ENCODE measurements at regions not wholly inside any gene's neighbourhood (a gene's known extent, or its start where the extent isn't known, plus 50 kb on each side); places are given as distances from the start of the nearest gene placed in this dataset.

DNA sequence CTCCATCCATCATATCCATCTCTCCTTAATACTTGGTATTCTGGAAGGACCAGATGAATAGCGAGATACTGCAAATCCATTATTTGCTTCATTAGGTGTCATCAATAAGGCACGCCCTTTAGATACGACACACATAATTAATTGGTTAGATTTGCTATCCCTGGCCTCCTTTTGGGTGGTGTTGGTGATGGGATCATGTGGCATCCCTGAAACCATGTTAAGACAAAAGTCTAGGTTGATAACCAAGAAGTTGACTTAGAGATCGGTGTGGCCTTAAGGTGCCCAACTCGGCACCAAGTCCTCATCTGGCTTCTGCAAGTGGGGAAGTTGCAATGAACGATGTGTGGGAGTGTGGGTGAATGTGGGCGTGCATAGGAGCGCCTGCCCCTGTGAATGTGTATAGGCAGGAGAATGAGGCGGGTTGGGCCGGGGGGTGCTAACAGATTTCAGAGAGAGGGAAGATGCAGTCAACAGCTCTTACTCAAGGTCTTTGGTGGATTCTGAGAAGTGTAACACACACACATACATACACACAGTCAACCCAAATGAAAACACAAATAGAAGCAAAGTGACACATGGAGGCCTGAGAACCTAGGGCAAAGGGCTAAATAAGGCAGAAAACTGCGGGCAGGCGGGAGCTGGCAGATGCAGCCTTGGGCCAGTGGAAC is 415.7 kb upstream of the ESRRG start:
- Histone ChIP-seq H3K4ac (ENCODE audit: low read depth, low read length) (no peak overlapping the region), H2BK120ac (ENCODE audit: low read depth, low read length) (no peak overlapping the region), H2AK5ac (ENCODE audit: low read length) (peak overlapping the region; percentile 16), H3K79me2 (ENCODE audit: control insufficient read depth, insufficient read depth, low read length) (no peaks in the 10 kb centered on the region), H3K4me1 (ENCODE audit: control insufficient read depth, low read depth, low read length) (peaks cover 14% of the 10 kb centered on the region), H3K56ac (ENCODE audit: low read length) (peak overlapping the region; percentile 11), H2BK15ac (replicated peaks; ENCODE audit: low read depth) (no peak overlapping the region), H3K79me1 (ENCODE audit: low read length) (no peaks in the 10 kb centered on the region), H2BK5ac (ENCODE audit: low read length) (no peak overlapping the region), H3K9ac (ENCODE audit: low read length) (no peak overlapping the region), H4K5ac (ENCODE audit: low read length) (no peak overlapping the region), H3K23ac (ENCODE audit: low read length) (no peak overlapping the region), H3K27ac (ENCODE audit: low read depth, low read length) (no peak overlapping the region), H3K36me3 (ENCODE audit: control insufficient read depth, insufficient read depth, low read length) (no peaks in the 10 kb centered on the region), H3K27me3 (ENCODE audit: insufficient read depth, low read length, poor library complexity) (peaks cover 34% of the 10 kb centered on the region), H3K4me3 (ENCODE audit: low read length) (no peak overlapping the region), H4K8ac (ENCODE audit: low read depth, low read length) (no peak overlapping the region), H3K4me2 (ENCODE audit: low read length) (no peak overlapping the region), H3K18ac (ENCODE audit: low read length) (no peak overlapping the region)
- WGBS (ENCODE audit: extremely low coverage, insufficient coverage, low lambda C conversion rate) = no CpG with 5 or more reads among the region's 12 CpGs
- peak; percentile 13 for DNase-seq

DNA sequence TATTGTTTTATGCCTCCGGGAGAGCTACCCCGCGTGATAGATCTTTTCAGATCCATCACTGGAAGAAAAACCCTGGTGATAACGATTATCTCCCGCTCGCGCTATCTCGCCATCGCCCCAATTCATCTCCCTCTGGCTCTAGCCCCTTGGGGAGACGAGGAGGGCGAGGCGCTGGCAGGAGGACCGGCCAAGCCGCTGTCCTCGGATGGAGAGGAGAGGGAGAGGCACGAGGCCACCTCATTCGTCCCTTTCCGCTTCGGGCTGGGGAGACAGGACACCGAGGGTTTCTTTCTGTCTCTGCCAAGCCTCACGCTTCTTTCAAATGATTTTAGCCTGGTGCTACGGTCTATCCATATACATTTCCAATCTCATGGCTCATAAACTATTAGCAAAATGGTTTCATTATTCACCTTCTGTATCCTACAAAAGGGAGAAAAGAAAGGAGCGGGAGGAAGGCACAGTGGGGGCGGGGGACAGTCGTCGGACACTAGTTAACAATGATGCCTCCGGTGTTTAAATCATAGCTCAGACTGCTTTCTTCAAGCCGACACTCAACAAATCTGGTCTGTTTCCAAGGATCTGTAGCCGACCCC is 415.0 kb upstream of the ESRRG start:
- Histone ChIP-seq H3K56ac (ENCODE audit: low read length) (peak overlapping the region; percentile 50), H4K5ac (ENCODE audit: low read length) (no peak overlapping the region), H3K79me1 (ENCODE audit: low read length) (no peaks in the 10 kb centered on the region), H3K9ac (ENCODE audit: low read length) (no peak overlapping the region), H3K36me3 (ENCODE audit: control insufficient read depth, insufficient read depth, low read length) (no peaks in the 10 kb centered on the region), H2BK5ac (ENCODE audit: low read length) (no peak overlapping the region), H3K4me2 (ENCODE audit: low read length) (peak overlapping the region; percentile 20), H2BK120ac (ENCODE audit: low read depth, low read length) (no peak overlapping the region), H4K8ac (ENCODE audit: low read depth, low read length) (no peak overlapping the region), H3K27me3 (ENCODE audit: insufficient read depth, low read length, poor library complexity) (peaks cover 39% of the 10 kb centered on the region), H3K4ac (ENCODE audit: low read depth, low read length) (no peak overlapping the region), H3K4me3 (ENCODE audit: low read length) (no peak overlapping the region), H3K4me1 (ENCODE audit: control insufficient read depth, low read depth, low read length) (peaks cover 14% of the 10 kb centered on the region), H3K18ac (ENCODE audit: low read length) (no peak overlapping the region), H3K23ac (ENCODE audit: low read length) (no peak overlapping the region), H2BK15ac (replicated peaks; ENCODE audit: low read depth) (no peak overlapping the region), H2AK5ac (ENCODE audit: low read length) (no peak overlapping the region), H3K27ac (ENCODE audit: low read depth, low read length) (no peak overlapping the region), H3K79me2 (ENCODE audit: control insufficient read depth, insufficient read depth, low read length) (no peaks in the 10 kb centered on the region)
- peak; percentile 23 for DNase-seq
- WGBS (ENCODE audit: extremely low coverage, insufficient coverage, low lambda C conversion rate) = no CpG with 5 or more reads among the region's 29 CpGs

DNA sequence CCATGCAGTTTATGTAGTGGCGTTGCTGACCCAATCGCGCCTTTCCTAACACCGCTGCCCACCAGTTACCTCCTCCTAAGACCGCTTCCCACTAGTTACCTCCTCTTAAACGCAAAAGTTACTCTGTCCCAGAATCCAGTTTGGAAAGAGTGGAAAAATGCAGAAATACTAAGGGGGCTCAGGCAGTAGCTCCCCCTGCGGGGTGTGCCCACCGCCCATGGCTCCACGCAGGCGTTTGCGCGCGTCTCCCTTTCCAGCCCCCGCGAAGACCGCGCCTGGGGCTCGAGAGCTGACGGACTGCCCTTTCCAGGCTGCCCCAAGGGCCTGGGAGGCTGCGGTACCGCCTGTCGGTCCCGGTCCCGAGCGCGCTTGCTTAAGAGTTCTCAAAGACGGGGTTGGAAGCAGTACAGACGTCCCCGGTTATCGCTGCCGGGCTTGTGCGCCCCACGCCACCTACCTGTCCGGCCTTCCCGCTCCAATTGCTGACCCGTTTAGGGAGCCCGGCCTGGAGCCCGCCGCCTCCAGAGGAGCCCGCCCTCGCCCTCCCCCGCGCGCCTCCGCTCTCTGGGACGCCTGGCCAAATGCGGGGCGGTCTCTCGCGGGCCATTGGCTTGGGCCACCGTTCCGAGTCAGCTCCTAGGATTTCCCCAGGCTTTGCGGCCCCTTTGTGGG is 414.1 kb upstream of the ESRRG start:
- no CpG with 5 or more reads among the region's 53 CpGs for WGBS (ENCODE audit: extremely low coverage, insufficient coverage, low lambda C conversion rate)
- Histone ChIP-seq H2AK5ac (ENCODE audit: low read length) (no peak overlapping the region), H3K4me3 (ENCODE audit: low read length) (peak overlapping the region; percentile 18), H3K56ac (ENCODE audit: low read length) (peak overlapping the region; percentile 78), H3K4me1 (ENCODE audit: control insufficient read depth, low read depth, low read length) (peaks cover 13% of the 10 kb centered on the region), H4K5ac (ENCODE audit: low read length) (no peak overlapping the region), H3K4ac (ENCODE audit: low read depth, low read length) (no peak overlapping the region), H2BK120ac (ENCODE audit: low read depth, low read length) (no peak overlapping the region), H3K9ac (ENCODE audit: low read length) (peak overlapping the region; percentile 62), H2BK5ac (ENCODE audit: low read length) (no peak overlapping the region), H3K27ac (ENCODE audit: low read depth, low read length) (no peak overlapping the region), H3K23ac (ENCODE audit: low read length) (peak overlapping the region; percentile 39), H3K79me2 (ENCODE audit: control insufficient read depth, insufficient read depth, low read length) (no peaks in the 10 kb centered on the region), H2BK15ac (replicated peaks; ENCODE audit: low read depth) (no peak overlapping the region), H3K36me3 (ENCODE audit: control insufficient read depth, insufficient read depth, low read length) (no peaks in the 10 kb centered on the region), H4K8ac (ENCODE audit: low read depth, low read length) (no peak overlapping the region), H3K18ac (ENCODE audit: low read length) (peak overlapping the region; percentile 18), H3K27me3 (ENCODE audit: insufficient read depth, low read length, poor library complexity) (peaks cover 48% of the 10 kb centered on the region), H3K4me2 (ENCODE audit: low read length) (peak overlapping the region; percentile 90), H3K79me1 (ENCODE audit: low read length) (no peaks in the 10 kb centered on the region)
- peak; percentile 36 for DNase-seq

DNA sequence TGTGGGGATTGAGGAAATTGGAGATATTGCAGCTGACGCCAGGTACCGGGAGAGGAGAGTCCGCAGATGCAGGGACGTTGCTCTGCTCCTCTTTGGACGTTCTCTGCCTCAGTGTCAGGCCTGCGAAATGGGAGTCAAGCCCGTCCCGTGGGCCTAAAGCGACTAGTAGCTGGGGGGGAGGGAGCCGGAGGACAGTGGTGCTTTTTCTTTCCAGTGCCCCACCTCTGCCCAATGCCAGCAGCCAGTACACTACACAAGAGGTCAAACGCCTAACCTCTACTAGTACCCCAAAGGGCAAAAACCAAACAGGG is 413.6 kb upstream of the ESRRG start:
- Histone ChIP-seq H3K79me1 (ENCODE audit: low read length) (no peaks in the 10 kb centered on the region), H3K4ac (ENCODE audit: low read depth, low read length) (no peak overlapping the region), H2AK5ac (ENCODE audit: low read length) (no peak overlapping the region), H2BK15ac (replicated peaks; ENCODE audit: low read depth) (no peak overlapping the region), H3K56ac (ENCODE audit: low read length) (peak overlapping the region; percentile 78), H2BK5ac (ENCODE audit: low read length) (no peak overlapping the region), H3K23ac (ENCODE audit: low read length) (no peak overlapping the region), H3K9ac (ENCODE audit: low read length) (peak overlapping the region; percentile 62), H3K27me3 (ENCODE audit: insufficient read depth, low read length, poor library complexity) (peaks cover 53% of the 10 kb centered on the region), H3K4me3 (ENCODE audit: low read length) (peak overlapping the region; percentile 36), H3K4me1 (ENCODE audit: control insufficient read depth, low read depth, low read length) (peaks cover 12% of the 10 kb centered on the region), H3K18ac (ENCODE audit: low read length) (no peak overlapping the region), H3K4me2 (ENCODE audit: low read length) (peak overlapping the region; percentile 90), H4K8ac (ENCODE audit: low read depth, low read length) (no peak overlapping the region), H3K79me2 (ENCODE audit: control insufficient read depth, insufficient read depth, low read length) (no peaks in the 10 kb centered on the region), H3K36me3 (ENCODE audit: control insufficient read depth, insufficient read depth, low read length) (no peaks in the 10 kb centered on the region), H2BK120ac (ENCODE audit: low read depth, low read length) (no peak overlapping the region), H3K27ac (ENCODE audit: low read depth, low read length) (no peak overlapping the region), H4K5ac (ENCODE audit: low read length) (no peak overlapping the region)
- peak; percentile 36 for DNase-seq
- no CpG with 5 or more reads among the region's 11 CpGs for WGBS (ENCODE audit: extremely low coverage, insufficient coverage, low lambda C conversion rate)

DNA sequence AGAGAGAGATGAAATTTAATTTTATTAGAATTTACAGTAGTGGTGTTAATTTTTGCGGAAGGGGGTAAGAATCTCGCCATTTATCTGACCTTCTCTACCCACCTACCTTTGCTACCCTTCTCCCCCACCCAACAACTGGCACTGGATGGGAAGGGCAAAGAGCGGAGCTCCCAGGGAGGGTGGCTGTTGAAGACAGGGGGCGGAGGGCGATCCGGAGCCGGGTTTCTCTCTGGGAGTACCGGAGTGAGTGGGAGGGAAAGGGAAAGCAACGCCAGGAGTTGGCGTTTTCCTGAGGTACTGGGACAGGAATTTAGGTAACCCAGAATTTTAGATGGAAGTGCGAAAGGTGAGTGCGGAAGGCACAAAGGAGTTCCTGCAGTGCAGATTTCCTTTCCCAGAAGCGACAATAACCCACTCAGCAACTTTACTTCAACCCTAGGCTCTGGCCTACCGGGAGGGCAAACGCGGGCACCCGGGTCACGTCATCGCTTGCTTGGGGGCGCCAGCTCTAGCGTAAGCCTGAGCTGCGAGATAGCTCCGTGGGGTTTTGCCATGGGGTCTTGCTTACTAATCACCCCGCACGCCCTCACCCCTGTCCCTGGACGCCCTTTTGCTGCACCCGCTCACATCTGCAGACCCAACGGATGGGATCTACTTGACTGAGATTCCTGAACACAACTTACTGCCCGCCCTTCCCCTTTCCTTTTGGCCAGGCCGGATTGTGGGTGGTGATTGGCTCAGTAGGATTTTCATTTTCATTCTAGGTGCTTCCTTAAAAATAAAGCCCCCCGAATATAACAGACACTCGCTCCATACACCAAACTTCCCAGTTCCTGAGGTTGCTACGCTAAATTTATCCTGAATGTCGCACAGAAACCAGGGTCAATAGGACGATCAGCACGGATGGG is 413.0 kb upstream of the ESRRG start:
- Histone ChIP-seq H2BK15ac (replicated peaks; ENCODE audit: low read depth) (no peak overlapping the region), H3K4me1 (ENCODE audit: control insufficient read depth, low read depth, low read length) (peaks cover 12% of the 10 kb centered on the region), H3K27me3 (ENCODE audit: insufficient read depth, low read length, poor library complexity) (peaks cover 55% of the 10 kb centered on the region), H4K8ac (ENCODE audit: low read depth, low read length) (no peak overlapping the region), H2BK5ac (ENCODE audit: low read length) (no peak overlapping the region), H3K18ac (ENCODE audit: low read length) (no peak overlapping the region), H3K27ac (ENCODE audit: low read depth, low read length) (no peak overlapping the region), H3K9ac (ENCODE audit: low read length) (peak overlapping the region; percentile 51), H3K4me3 (ENCODE audit: low read length) (peak overlapping the region; percentile 36), H3K79me2 (ENCODE audit: control insufficient read depth, insufficient read depth, low read length) (no peaks in the 10 kb centered on the region), H3K79me1 (ENCODE audit: low read length) (no peaks in the 10 kb centered on the region), H3K4ac (ENCODE audit: low read depth, low read length) (no peak overlapping the region), H2BK120ac (ENCODE audit: low read depth, low read length) (no peak overlapping the region), H3K36me3 (ENCODE audit: control insufficient read depth, insufficient read depth, low read length) (no peaks in the 10 kb centered on the region), H3K23ac (ENCODE audit: low read length) (no peak overlapping the region), H3K4me2 (ENCODE audit: low read length) (peak overlapping the region; percentile 90), H3K56ac (ENCODE audit: low read length) (peak overlapping the region; percentile 78), H2AK5ac (ENCODE audit: low read length) (no peak overlapping the region), H4K5ac (ENCODE audit: low read length) (no peak overlapping the region)
- DNase-seq = peak; percentile 51
- WGBS (ENCODE audit: extremely low coverage, insufficient coverage, low lambda C conversion rate) = no CpG with 5 or more reads among the region's 36 CpGs

All from mesendoderm (in vitro differentiated cells).